Liver (tissue), 3 donors: ENCODE measurements at regions not wholly inside any gene's neighbourhood (a gene's known extent, or its start where the extent isn't known, plus 50 kb on each side); places are given as distances from the start of the nearest gene placed in this dataset.

Source experiments
- FOXA1 ChIP-seq: IDR thresholded peaks from 2 replicates; pipeline ENCODE4 v1.6.1; 2016; ENCODE audit warnings: antibody characterized with exemption
- TF ChIP-seq, protein P1 (sequence below): fragments of 150-350 bp; IDR thresholded peaks from 2 replicates; pipeline ENCODE4 v1.5.1; 2017; ENCODE audit warnings: improper control_type of control experiment, low read depth, low read length; ENCODE audit not compliant: missing input control
- TF ChIP-seq, protein P2 (sequence below): IDR thresholded peaks from 2 replicates; pipeline ENCODE4 v1.6.1; 2016; ENCODE audit warnings: antibody characterized with exemption
- donor health status: healthy.
- donor health status: healthy.

DNA sequence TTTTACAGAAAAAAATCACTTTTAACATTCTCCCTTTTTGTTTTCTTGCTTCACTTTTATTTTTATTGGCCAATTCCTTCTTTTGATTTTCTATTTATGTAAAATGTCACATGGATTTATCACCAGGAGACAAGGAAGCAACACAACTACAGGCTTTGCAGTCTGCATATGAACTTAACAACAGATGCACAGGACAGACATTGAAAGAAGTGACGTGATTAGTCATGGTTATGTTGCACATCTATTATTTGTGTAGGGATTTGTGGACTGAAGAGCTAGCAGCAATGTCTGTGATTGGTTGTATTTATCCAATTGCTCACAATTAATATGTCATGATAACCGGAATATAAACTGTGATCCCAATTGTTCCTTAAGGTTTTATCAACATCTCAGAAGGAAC is 147.8 kb upstream of the KLF3 start:
- TF ChIP-seq, protein P1, sequence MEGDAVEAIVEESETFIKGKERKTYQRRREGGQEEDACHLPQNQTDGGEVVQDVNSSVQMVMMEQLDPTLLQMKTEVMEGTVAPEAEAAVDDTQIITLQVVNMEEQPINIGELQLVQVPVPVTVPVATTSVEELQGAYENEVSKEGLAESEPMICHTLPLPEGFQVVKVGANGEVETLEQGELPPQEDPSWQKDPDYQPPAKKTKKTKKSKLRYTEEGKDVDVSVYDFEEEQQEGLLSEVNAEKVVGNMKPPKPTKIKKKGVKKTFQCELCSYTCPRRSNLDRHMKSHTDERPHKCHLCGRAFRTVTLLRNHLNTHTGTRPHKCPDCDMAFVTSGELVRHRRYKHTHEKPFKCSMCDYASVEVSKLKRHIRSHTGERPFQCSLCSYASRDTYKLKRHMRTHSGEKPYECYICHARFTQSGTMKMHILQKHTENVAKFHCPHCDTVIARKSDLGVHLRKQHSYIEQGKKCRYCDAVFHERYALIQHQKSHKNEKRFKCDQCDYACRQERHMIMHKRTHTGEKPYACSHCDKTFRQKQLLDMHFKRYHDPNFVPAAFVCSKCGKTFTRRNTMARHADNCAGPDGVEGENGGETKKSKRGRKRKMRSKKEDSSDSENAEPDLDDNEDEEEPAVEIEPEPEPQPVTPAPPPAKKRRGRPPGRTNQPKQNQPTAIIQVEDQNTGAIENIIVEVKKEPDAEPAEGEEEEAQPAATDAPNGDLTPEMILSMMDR, result no peak
- TF ChIP-seq, protein P2, sequence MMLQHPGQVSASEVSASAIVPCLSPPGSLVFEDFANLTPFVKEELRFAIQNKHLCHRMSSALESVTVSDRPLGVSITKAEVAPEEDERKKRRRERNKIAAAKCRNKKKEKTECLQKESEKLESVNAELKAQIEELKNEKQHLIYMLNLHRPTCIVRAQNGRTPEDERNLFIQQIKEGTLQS, result no peak
- no peak for TF ChIP-seq FOXA1
